Endothelial cell of umbilical vein (primary cell): ENCODE measurements at regions not wholly inside any gene's neighbourhood (a gene's known extent, or its start where the extent isn't known, plus 50 kb on each side); places are given as distances from the start of the nearest gene placed in this dataset.

Experiments used
- BruUV-seq: library from RNA; stranded (reverse); fragments of 400-500 nt; replicated peaks from 2 replicates; lab custom pipeline; 2021; lab: Mats Ljungman, UMichigan
- CTCF ChIA-PET: fragments of 300-600, 350-600 bp; sonication (Branson Sonifier 250); formaldehyde crosslinking; loops from one replicate; lab custom pipeline; 2021; ENCODE audit warnings: antibody characterized with exemption, inconsistent platforms; lab: Charles Lee
- POLR2A ChIA-PET: fragments of 300-600, 350-600 bp; sonication (Branson Sonifier 250); formaldehyde crosslinking; loops from one replicate; lab custom pipeline; 2021; ENCODE audit warnings: antibody characterized with exemption, inconsistent platforms; lab: Charles Lee
- DNase-seq: peaks from one replicate; pipeline ENCODE4 v3.0.0-alpha.2; 2011; ENCODE audit warnings: low read depth, low spot score
- FAIRE-seq: peaks from 2 replicates; lab custom pipeline; 2011; peaks lifted over from hg19 to GRCh38; lab: Jason Lieb, UNC
- H2AFZ ChIP-seq: 2 replicates; pipeline ENCODE4 v1.6.0; 2012; ENCODE audit warnings: low read depth, low read length, control low read depth, inconsistent platforms
- H3K27ac ChIP-seq: 2 replicates; pipeline ENCODE4 v1.5.1; 2011; ENCODE audit warnings: low read depth, mild to moderate bottlenecking, control low read depth, low read length, moderate library complexity; ENCODE audit not compliant: insufficient read depth
- H3K27me3 ChIP-seq, 2 experiments: 2 replicates each; pipeline versions ENCODE4 v1.6.0 to v1.6.1; 2011; ENCODE audit warnings: low read length in 2 of 2, mixed read lengths in 1 of 2; ENCODE audit not compliant: control insufficient read depth in 2 of 2, insufficient read depth in 2 of 2
- H3K36me3 ChIP-seq, 2 experiments: 2 replicates in 1 of 2; 3 replicates in 1 of 2; pipeline ENCODE4 v1.5.1; 2011; ENCODE audit warnings: low read length in 2 of 2, mild to moderate bottlenecking in 1 of 2, moderate library complexity in 1 of 2; ENCODE audit not compliant: control insufficient read depth in 2 of 2, insufficient read depth in 2 of 2; ENCODE audit errors: extremely low read depth in 1 of 2
- H3K4me1 ChIP-seq: 3 replicates; pipeline ENCODE4 v1.5.1; 2011; ENCODE audit warnings: mild to moderate bottlenecking, low read length; ENCODE audit not compliant: control insufficient read depth, insufficient read depth; ENCODE audit errors: extremely low read depth
- H3K4me2 ChIP-seq: 2 replicates; pipeline ENCODE4 v1.6.1; 2011; ENCODE audit warnings: low read length, control low read depth, mixed read lengths; ENCODE audit not compliant: insufficient read depth
- H3K4me3 ChIP-seq, 3 experiments: fragments of 200-600 bp in 1 of 3; sonication (generic), shearing (Covaris generic) in 1 of 3; replicated peaks in 1 of 3; 2 replicates each; pipeline ENCODE4 v1.5.1; 2011 to 2016; ENCODE audit warnings: control low read depth in 3 of 3, low read length in 3 of 3, mild to moderate bottlenecking in 2 of 3, inconsistent platforms in 1 of 3, low read depth in 1 of 3, moderate library complexity in 1 of 3; ENCODE audit not compliant: insufficient read depth in 1 of 3
- H3K79me2 ChIP-seq: 2 replicates; pipeline ENCODE4 v1.6.0; 2012; ENCODE audit warnings: low read length, inconsistent platforms; ENCODE audit not compliant: control insufficient read depth, insufficient read depth
- H3K9ac ChIP-seq: replicated peaks from 2 replicates; pipeline ENCODE3; 2011; ENCODE audit warnings: low read length, control low read depth; ENCODE audit not compliant: insufficient read depth; ENCODE audit errors: extremely low read depth
- H3K9me1 ChIP-seq: replicated peaks from 3 replicates; pipeline ENCODE4 v1.6.0; 2011; ENCODE audit warnings: mild to moderate bottlenecking, low read length; ENCODE audit not compliant: control insufficient read depth, insufficient read depth; ENCODE audit errors: extremely low read depth
- H3K9me3 ChIP-seq: replicated peaks from 2 replicates; pipeline ENCODE4 v1.5.1; 2012; ENCODE audit warnings: low read length, inconsistent platforms; ENCODE audit not compliant: control insufficient read depth, insufficient read depth
- H4K20me1 ChIP-seq: replicated peaks from 2 replicates; pipeline ENCODE3; 2011; ENCODE audit warnings: mild to moderate bottlenecking, low read length; ENCODE audit not compliant: control insufficient read depth, insufficient read depth; ENCODE audit errors: extremely low read depth
- CTCF ChIP-seq, 2 donors: IDR thresholded peaks; 1 replicate in 1 of 2; 2 replicates in 1 of 2; pipeline ENCODE4 v1.5.1; 2011; ENCODE audit warnings: low read length in 2 of 2, mild to moderate bottlenecking in 2 of 2, moderate library complexity in 2 of 2, control low read depth in 1 of 2, inconsistent platforms in 1 of 2, low read depth in 1 of 2; ENCODE audit not compliant: insufficient read depth in 1 of 2; ENCODE audit errors: extremely low read depth in 1 of 2
- EZH2 ChIP-seq: IDR thresholded peaks from 2 replicates; pipeline ENCODE4 v1.6.1; 2012; ENCODE audit warnings: borderline replicate concordance, low read depth, mild to moderate bottlenecking, moderate library complexity, low read length, inconsistent platforms; ENCODE audit not compliant: severe bottlenecking
- JUN ChIP-seq: IDR thresholded peaks from 2 replicates; pipeline ENCODE4 v1.6.1; 2011; ENCODE audit warnings: borderline replicate concordance, low read depth; ENCODE audit not compliant: insufficient read length, insufficient read depth
- MYC ChIP-seq: IDR thresholded peaks from one replicate; pipeline ENCODE4 v1.6.1; 2011; ENCODE audit warnings: mild to moderate bottlenecking, low read depth, low read length
- POLR2A ChIP-seq: IDR thresholded peaks from 2 replicates; pipeline ENCODE4 v1.6.1; 2012; ENCODE audit warnings: low read depth, mild to moderate bottlenecking, control low read depth, low read length
- dilution Hi-C: fragments of 300-500 bp; cut with MboI; formaldehyde crosslinking; loops from one replicate; pipeline ENCODE4 v1.15.0; 2019; ENCODE audit warnings: low sequenced_read_pairs; ENCODE audit not compliant: extremely low pct_ligation_motif_present
- intact Hi-C: fragments of 100-400 bp; cut with micrococcal nuclease; formaldehyde crosslinking; loops from one replicate; pipeline ENCODE4 v1.10.0; 2022

DNA sequence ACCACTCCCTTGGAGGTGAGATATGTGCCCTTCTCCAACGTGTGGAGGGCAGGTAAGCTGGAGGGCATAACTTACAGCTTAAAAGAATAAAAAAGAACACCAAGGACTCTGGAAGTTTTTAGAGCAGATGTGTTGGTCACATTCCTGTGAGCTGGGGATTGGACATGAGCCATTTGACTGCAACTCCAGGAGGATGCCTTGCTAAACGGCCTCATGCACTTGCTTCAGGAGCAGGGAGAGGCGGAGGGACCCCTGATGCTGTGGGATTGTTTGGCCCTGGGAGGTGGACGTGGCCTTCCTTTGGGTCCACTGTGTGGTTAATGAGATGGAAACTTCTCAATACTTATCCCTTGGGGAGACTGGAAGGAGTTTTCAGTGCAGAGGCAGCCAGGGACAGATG, 185.6 kb downstream of the RHOU start:
- DNase-seq = no peak
- POLR2A ChIA-PET = no interaction called here

More for the DNA sequence above, 185.6 kb downstream of the RHOU start:
- BruUV-seq = no TSS peak
- no peak overlapping the region for H3K9ac ChIP-seq
- FAIRE-seq = no peak
- no peak overlapping the region for H3K4me2 ChIP-seq
- H3K27ac ChIP-seq = no peak overlapping the region
- no peaks in the 10 kb centered on the region for H4K20me1 ChIP-seq
- H3K36me3 ChIP-seq = no peaks in the 10 kb centered on the region
- H2AFZ ChIP-seq = no peak overlapping the region
- no peaks in the 10 kb centered on the region for H3K79me2 ChIP-seq
- H3K4me3 ChIP-seq = no peak overlapping the region
- CTCF ChIA-PET = interaction anchor here (1.0 kb wide), 1 partner anchor 9 kb away, joined by 3 read pairs; no protein-coding TSS in a partner anchor
- intact Hi-C loops (no loop called here), dilution Hi-C loops (no loop called here)
- H3K9me1 ChIP-seq = no peaks in the 10 kb centered on the region
- H3K9me3 ChIP-seq = no peaks in the 10 kb centered on the region
- H3K27me3 ChIP-seq = no peaks in the 10 kb centered on the region
- no peak for TF ChIP-seq MYC
- no peak for TF ChIP-seq CTCF (IDR thresholded peaks at IDR 0.05; ENCODE audit: extremely low read depth in 1 of 2, insufficient read depth in 1 of 2, low read depth in 1 of 2, low read length in 2 of 2)
- TF ChIP-seq JUN = no peak
- TF ChIP-seq EZH2 = no peak
- TF ChIP-seq POLR2A = no peak
- H3K4me1 ChIP-seq = no peaks in the 10 kb centered on the region
